ENCODE measurements at regions not wholly inside any gene's neighbourhood (a gene's known extent, or its start where the extent isn't known, plus 50 kb on each side); places are given as distances from the start of the nearest gene placed in this dataset.

- TF ChIP-seq POLR2AphosphoS5 (IDR thresholded peaks at IDR 0.05) = no peak
- no peak overlapping the region for H3K27ac ChIP-seq (ENCODE audit: low read length)
- no peak overlapping the region for H3K4me2 ChIP-seq (ENCODE audit: low read length)
- no peaks in the 10 kb centered on the region for H3F3A ChIP-seq (ENCODE audit: insufficient read depth, low read length, poor library complexity, severe bottlenecking)
- no peaks in the 10 kb centered on the region for H3K79me2 ChIP-seq (replicated peaks; ENCODE audit: insufficient read depth, low read length)
- no peak overlapping the region for H2AFZ ChIP-seq (ENCODE audit: low read depth, low read length)
- H4K20me1 ChIP-seq (ENCODE audit: insufficient read depth) = no peaks in the 10 kb centered on the region
- no peaks in the 10 kb centered on the region for H3K36me3 ChIP-seq (ENCODE audit: insufficient read depth, low read length)
- no peaks in the 10 kb centered on the region for H3K27me3 ChIP-seq (ENCODE audit: insufficient read depth, low read depth, low read length)
- no peaks in the 10 kb centered on the region for H3K9me2 ChIP-seq (ENCODE audit: insufficient read depth, low read length)
- H3K9ac ChIP-seq (ENCODE audit: low read length) = no peak overlapping the region
- H3K9me3 ChIP-seq (ENCODE audit: low read length) = peaks cover 7% of the 10 kb centered on the region
- no peak overlapping the region for H3K4me3 ChIP-seq (ENCODE audit: low read length)
These were observed 143.9 kb upstream of the ASB18 start for GRCh38 chr2:236408090-236408489.

GRCh38 chr2:236408786-236409185, 144.6 kb upstream of the ASB18 start:
- H4K20me1 ChIP-seq (ENCODE audit: insufficient read depth) = no peaks in the 10 kb centered on the region
- H3K9me2 ChIP-seq (ENCODE audit: insufficient read depth, low read length) = no peaks in the 10 kb centered on the region
- TF ChIP-seq SMC3 (conservative IDR thresholded peaks at IDR 0.05; ENCODE audit: poor library complexity) (no peak), EP300 (conservative IDR thresholded peaks at IDR 0.05; ENCODE audit: poor library complexity, severe bottlenecking) (no peak), TAF1 (IDR thresholded peaks at IDR 0.05; ENCODE audit: low read depth) (no peak), REST (IDR thresholded peaks at IDR 0.05; ENCODE audit: borderline replicate concordance) (no peak), RAD21 (conservative IDR thresholded peaks at IDR 0.05) (no peak), EZH2 (IDR thresholded peaks at IDR 0.05; ENCODE audit: borderline replicate concordance, insufficient read depth, low read length, poor library complexity, severe bottlenecking) (no peak), MXI1 (conservative IDR thresholded peaks at IDR 0.05; ENCODE audit: poor library complexity, severe bottlenecking) (no peak), POLR2AphosphoS5 (IDR thresholded peaks at IDR 0.05) (no peak), CTCF (IDR thresholded peaks at IDR 0.05; ENCODE audit: poor library complexity, severe bottlenecking) (no peak)
- H3K4me3 ChIP-seq (ENCODE audit: low read length) = no peak overlapping the region
- no peak overlapping the region for H3K27ac ChIP-seq (ENCODE audit: low read length)
- H3K4me2 ChIP-seq (ENCODE audit: low read length) = no peak overlapping the region
- H3K79me2 ChIP-seq (replicated peaks; ENCODE audit: insufficient read depth, low read length) = no peaks in the 10 kb centered on the region
- H3K9ac ChIP-seq (ENCODE audit: low read length) = no peak overlapping the region
- H3F3A ChIP-seq (ENCODE audit: insufficient read depth, low read length, poor library complexity, severe bottlenecking) = no peaks in the 10 kb centered on the region
- H2AFZ ChIP-seq (ENCODE audit: low read depth, low read length) = no peak overlapping the region
- no peaks in the 10 kb centered on the region for H3K27me3 ChIP-seq (ENCODE audit: insufficient read depth, low read depth, low read length)
- H3K9me3 ChIP-seq (ENCODE audit: low read length) = peaks cover 7% of the 10 kb centered on the region
- no peaks in the 10 kb centered on the region for H3K36me3 ChIP-seq (ENCODE audit: insufficient read depth, low read length)

All from neural cell (in vitro differentiated cells).